Activated CD4-positive, CD25-positive, alpha-beta regulatory T cell treated with anti-CD3 and anti-CD28 coated beads, Interleukin-2, amount 50 U/mL, for 24 hours (primary cell): ENCODE measurements at regions not wholly inside any gene's neighbourhood (a gene's known extent, or its start where the extent isn't known, plus 50 kb on each side); places are given as distances from the start of the nearest gene placed in this dataset.
A peak's percentile ranks its signal among the peaks of the same experiment; 100 is the strongest.

ENCODE experiments used
- ATAC-seq, 2 donors: fragments of 150-1000 bp; cut with Tn5 transposase; one replicate each; pipeline ENCODE4 v1.10.0; 2021; ENCODE audit warnings: mild to moderate bottlenecking in 1 of 2, moderate library complexity in 1 of 2

GRCh38 chr10:3016016-3016415 is 51.3 kb upstream of the PFKP start:
- ATAC-seq: no peak

GRCh38 chr10:3014968-3015367 is 52.4 kb upstream of the PFKP start:
- ATAC-seq: no peak

- no peak for ATAC-seq
Measured at GRCh38 chr10:3012223-3012622, 55.1 kb upstream of the PFKP start.

GRCh38 chr10:3010816-3011460 is 56.4 kb upstream of the PFKP start:
- no peak for ATAC-seq

GRCh38 chr10:3010334-3010733 is 57.0 kb upstream of the PFKP start:
- no peak for ATAC-seq

GRCh38 chr10:3009341-3009740 is 58.0 kb upstream of the PFKP start:
- peak in 1 of 2 donors; percentile 33 for ATAC-seq

GRCh38 chr10:3008518-3009195 is 58.7 kb upstream of the PFKP start:
- no peak for ATAC-seq

GRCh38 chr10:3006607-3007006 is 60.7 kb upstream of the PFKP start:
- no peak for ATAC-seq

GRCh38 chr10:3006093-3006492 is 61.3 kb upstream of the PFKP start:
- ATAC-seq: no peak

GRCh38 chr10:3002304-3002703 is 65.0 kb upstream of the PFKP start:
- ATAC-seq: peak; percentile 69 to 81

GRCh38 chr10:3000048-3000447 is 67.3 kb upstream of the PFKP start:
- no peak for ATAC-seq

GRCh38 chr10:2994221-2994961 is 73.0 kb upstream of the PFKP start:
- ATAC-seq: no peak

- ATAC-seq: no peak
Measured at GRCh38 chr10:2993636-2994035, 73.7 kb upstream of the PFKP start.

- ATAC-seq: no peak
Measured at GRCh38 chr10:2992401-2993198, 74.7 kb upstream of the PFKP start.

- no peak for ATAC-seq
Measured at GRCh38 chr10:2990764-2991163, 76.6 kb upstream of the PFKP start.

GRCh38 chr10:2989292-2989947 is 77.9 kb upstream of the PFKP start:
- no peak for ATAC-seq

GRCh38 chr10:2987185-2987768 is 80.1 kb upstream of the PFKP start:
- ATAC-seq: no peak

- no peak for ATAC-seq
Measured at GRCh38 chr10:2986391-2986801, 81.0 kb upstream of the PFKP start.

GRCh38 chr10:2985729-2986232 is 81.6 kb upstream of the PFKP start:
- ATAC-seq: no peak

- no peak for ATAC-seq
Measured at GRCh38 chr10:2984682-2985081, 82.7 kb upstream of the PFKP start.

GRCh38 chr10:2982146-2982545 is 85.2 kb upstream of the PFKP start:
- no peak for ATAC-seq

- ATAC-seq: no peak
Measured at GRCh38 chr10:2981361-2981801, 86.0 kb upstream of the PFKP start.
